Fibroblast of villous mesenchyme (primary cell): ENCODE measurements at regions not wholly inside any gene's neighbourhood (a gene's known extent, or its start where the extent isn't known, plus 50 kb on each side); places are given as distances from the start of the nearest gene placed in this dataset.
A peak's percentile ranks its signal among the peaks of the same experiment; 100 is the strongest.

Experiments
- DNase-seq: peaks from one replicate; pipeline ENCODE4 v3.0.0-alpha.2; 2010; ENCODE audit warnings: low read depth
- H3K4me3 ChIP-seq: 2 replicates; pipeline ENCODE4 v1.5.1; 2011; ENCODE audit warnings: low read depth, mild to moderate bottlenecking, low read length
- CTCF ChIP-seq: IDR thresholded peaks from 2 replicates; pipeline ENCODE4 v1.5.1; 2012; ENCODE audit warnings: low read depth, mild to moderate bottlenecking, low read length; ENCODE audit not compliant: insufficient read depth

DNA sequence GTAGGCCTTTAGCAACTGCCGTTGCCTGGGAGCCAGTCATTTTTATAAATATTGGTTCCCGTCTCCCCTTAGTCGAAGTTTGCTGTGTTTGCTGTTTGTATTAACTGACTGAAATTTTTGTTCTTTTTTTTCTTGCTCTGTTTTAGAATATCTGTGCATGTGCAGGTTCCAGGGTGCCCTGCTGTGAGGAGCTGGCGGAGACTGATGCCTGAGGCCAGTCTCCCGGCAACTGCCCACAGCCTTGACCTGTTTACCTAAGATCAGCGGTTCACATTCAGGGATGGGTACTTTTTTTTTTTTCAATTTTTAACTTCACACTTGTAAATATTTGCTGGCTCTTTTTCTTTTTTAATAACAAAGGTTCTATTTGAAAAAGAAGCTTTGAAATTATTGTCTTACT lies 262.6 kb upstream of the ADAMTS16 start:
- no peak overlapping the region for H3K4me3 ChIP-seq
- TF ChIP-seq CTCF, result no peak
- DNase-seq, result no peak

DNA sequence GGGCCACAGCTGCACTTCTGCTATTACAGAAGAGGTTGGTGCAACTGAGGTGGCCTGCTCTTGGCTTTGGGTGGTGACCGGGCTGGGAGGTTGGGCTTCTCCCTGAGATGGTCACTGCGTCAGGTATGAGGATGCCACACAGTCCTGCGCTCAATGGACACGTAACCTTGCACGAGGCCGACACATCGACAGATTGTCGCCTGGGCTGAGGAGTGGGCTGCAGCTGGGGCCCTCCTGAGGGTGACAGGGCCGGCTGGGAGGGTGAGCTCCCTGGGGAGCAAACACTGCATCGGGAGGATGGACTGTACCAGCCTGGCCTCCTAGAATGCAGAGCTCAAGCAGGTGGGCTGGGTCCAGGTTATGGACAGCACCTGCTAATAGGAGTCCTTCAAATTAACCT lies 261.1 kb upstream of the ADAMTS16 start:
- no peak for DNase-seq
- TF ChIP-seq CTCF, result no peak
- no peak overlapping the region for H3K4me3 ChIP-seq

- DNase-seq, result peak; percentile 64
- peak; percentile 86 for TF ChIP-seq CTCF
- H3K4me3 ChIP-seq, result no peak overlapping the region
These were observed 260.3 kb upstream of the ADAMTS16 start for GRCh38 chr5:4879693-4880303.

DNA sequence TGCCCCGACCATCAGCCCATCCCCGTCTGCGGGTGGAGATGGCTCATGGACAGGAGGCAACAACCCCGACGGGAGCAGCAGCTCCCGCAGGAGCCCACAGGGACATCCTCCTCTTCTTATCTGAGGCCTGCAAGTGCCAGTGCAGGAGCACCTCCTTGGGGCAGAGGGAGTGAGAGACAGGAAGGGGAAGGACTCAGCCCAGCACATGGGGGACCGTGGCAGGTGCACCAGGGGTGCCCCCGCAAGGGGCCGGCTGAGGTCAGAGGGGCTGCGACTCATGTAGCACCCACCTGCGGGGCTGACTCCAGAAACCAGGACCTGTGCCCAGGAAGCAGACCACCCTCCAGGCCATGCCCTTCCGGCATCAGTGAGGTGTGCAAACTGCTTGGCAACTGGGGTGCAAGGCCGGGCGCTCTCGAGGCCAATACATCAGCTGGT lies 259.8 kb upstream of the ADAMTS16 start:
- no peak for DNase-seq
- TF ChIP-seq CTCF, result no peak
- no peak overlapping the region for H3K4me3 ChIP-seq

DNA sequence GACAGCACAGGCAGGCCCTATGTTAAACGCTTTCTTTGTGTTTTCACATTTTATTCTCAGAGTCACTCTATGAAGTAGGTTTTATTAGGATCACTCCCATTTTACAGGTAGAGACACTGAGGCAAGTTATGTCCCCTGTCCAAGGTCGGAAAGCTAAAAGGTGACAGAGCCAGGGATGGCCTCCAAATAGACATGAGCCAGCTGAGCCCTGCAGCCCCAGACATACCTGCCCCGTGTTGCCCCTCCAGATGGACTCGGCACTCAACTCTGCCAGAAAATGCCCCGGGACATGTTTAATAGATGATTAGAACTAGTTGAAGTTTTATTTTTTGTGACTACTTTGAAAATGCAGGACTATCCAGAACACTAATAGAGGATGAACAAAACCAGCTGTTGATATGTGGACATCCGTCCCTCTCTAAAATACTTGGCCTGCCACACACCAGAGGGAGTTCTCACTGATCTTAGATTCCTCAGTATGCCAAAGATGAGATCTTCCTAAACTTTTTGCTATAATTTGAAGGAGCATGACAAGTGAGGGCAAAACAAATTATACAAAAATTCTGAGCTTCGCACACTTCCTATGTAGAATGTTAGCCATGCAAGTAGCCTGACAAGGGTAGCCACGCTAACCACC lies 258.6 kb upstream of the ADAMTS16 start:
- no peak for TF ChIP-seq CTCF
- no peak overlapping the region for H3K4me3 ChIP-seq
- DNase-seq, result no peak

- DNase-seq, result no peak
- TF ChIP-seq CTCF, result no peak
- no peak overlapping the region for H3K4me3 ChIP-seq
These were observed 257.9 kb upstream of the ADAMTS16 start for GRCh38 chr5:4882186-4882585.

- TF ChIP-seq CTCF, result no peak
- DNase-seq, result no peak
- H3K4me3 ChIP-seq, result no peak overlapping the region
These were observed 256.8 kb upstream of the ADAMTS16 start for GRCh38 chr5:4883360-4883759.
